Erythroblast (primary cell): ENCODE measurements at regions not wholly inside any gene's neighbourhood (a gene's known extent, or its start where the extent isn't known, plus 50 kb on each side); places are given as distances from the start of the nearest gene placed in this dataset.

ENCODE experiments used
- GATA1 ChIP-seq: IDR thresholded peaks from 2 replicates; pipeline ENCODE4 v1.6.1; 2011; ENCODE audit warnings: low read depth, mild to moderate bottlenecking, control low read depth, low read length, moderate library complexity
- POLR2A ChIP-seq: IDR thresholded peaks from 2 replicates; pipeline ENCODE4 v1.6.1; 2011; ENCODE audit warnings: mild to moderate bottlenecking, low read length

- TF ChIP-seq POLR2A, result no peak
- TF ChIP-seq GATA1, result no peak
Observed at GRCh38 chr4:79497001-79497400, 89.0 kb upstream of the GK2 start.
